KMS-11 (cell line): ENCODE measurements at regions not wholly inside any gene's neighbourhood (a gene's known extent, or its start where the extent isn't known, plus 50 kb on each side); places are given as distances from the start of the nearest gene placed in this dataset.

Source experiments
- H2AFZ ChIP-seq: fragments of 200-600 bp; sonication (generic); 2 replicates; pipeline ENCODE4 v1.6.1; 2016; ENCODE audit warnings: antibody characterized with exemption, mixed run types, low read depth
- H3K27ac ChIP-seq: fragments of 200-600 bp; sonication (generic); 2 replicates; pipeline ENCODE4 v1.6.1; 2016; ENCODE audit warnings: mild to moderate bottlenecking, mixed run types
- H3K27me3 ChIP-seq: fragments of 200-600 bp; sonication (generic); 2 replicates; pipeline ENCODE4 v1.6.1; 2017; ENCODE audit warnings: mild to moderate bottlenecking, low read depth, mixed run types, moderate library complexity; ENCODE audit not compliant: insufficient read depth
- H3K36me3 ChIP-seq: fragments of 200-600 bp; sonication (generic); 2 replicates; pipeline ENCODE4 v1.6.1; 2017; ENCODE audit warnings: mild to moderate bottlenecking, mixed run types; ENCODE audit not compliant: insufficient read depth
- H3K4me1 ChIP-seq: fragments of 200-600 bp; sonication (generic); 2 replicates; pipeline ENCODE4 v1.6.1; 2016; ENCODE audit warnings: mild to moderate bottlenecking, low read depth, mixed run types; ENCODE audit not compliant: poor library complexity, severe bottlenecking
- H3K4me2 ChIP-seq: fragments of 200-600 bp; sonication (generic); 2 replicates; pipeline ENCODE4 v1.7.0; 2016; ENCODE audit warnings: mild to moderate bottlenecking, mixed run types
- H3K4me3 ChIP-seq: fragments of 200-600 bp; sonication (generic); IDR thresholded peaks from 2 replicates; pipeline ENCODE4 v1.6.1; 2017; ENCODE audit warnings: low read depth, low read length, mixed read lengths; ENCODE audit not compliant: insufficient read depth
- H3K79me2 ChIP-seq: fragments of 200-600 bp; sonication (generic); 2 replicates; pipeline ENCODE4 v1.6.1; 2016; ENCODE audit warnings: low read depth, mixed run types; ENCODE audit not compliant: insufficient read depth
- H3K9ac ChIP-seq: fragments of 200-600 bp; sonication (generic); 2 replicates; pipeline ENCODE4 v1.6.1; 2016; ENCODE audit warnings: mild to moderate bottlenecking, mixed run types
- H4K20me1 ChIP-seq: fragments of 200-600 bp; sonication (generic); 2 replicates; pipeline ENCODE4 v1.6.1; 2016; ENCODE audit warnings: mild to moderate bottlenecking, mixed run types; ENCODE audit not compliant: insufficient read depth
- TF ChIP-seq, protein P1 (sequence below): fragments of 200-600 bp; sonication (generic); conservative IDR thresholded peaks from 2 replicates; pipeline ENCODE4 v1.6.1; 2017; ENCODE audit warnings: low read depth, mild to moderate bottlenecking, antibody characterized with exemption, low read length, moderate library complexity, mixed read lengths

DNA sequence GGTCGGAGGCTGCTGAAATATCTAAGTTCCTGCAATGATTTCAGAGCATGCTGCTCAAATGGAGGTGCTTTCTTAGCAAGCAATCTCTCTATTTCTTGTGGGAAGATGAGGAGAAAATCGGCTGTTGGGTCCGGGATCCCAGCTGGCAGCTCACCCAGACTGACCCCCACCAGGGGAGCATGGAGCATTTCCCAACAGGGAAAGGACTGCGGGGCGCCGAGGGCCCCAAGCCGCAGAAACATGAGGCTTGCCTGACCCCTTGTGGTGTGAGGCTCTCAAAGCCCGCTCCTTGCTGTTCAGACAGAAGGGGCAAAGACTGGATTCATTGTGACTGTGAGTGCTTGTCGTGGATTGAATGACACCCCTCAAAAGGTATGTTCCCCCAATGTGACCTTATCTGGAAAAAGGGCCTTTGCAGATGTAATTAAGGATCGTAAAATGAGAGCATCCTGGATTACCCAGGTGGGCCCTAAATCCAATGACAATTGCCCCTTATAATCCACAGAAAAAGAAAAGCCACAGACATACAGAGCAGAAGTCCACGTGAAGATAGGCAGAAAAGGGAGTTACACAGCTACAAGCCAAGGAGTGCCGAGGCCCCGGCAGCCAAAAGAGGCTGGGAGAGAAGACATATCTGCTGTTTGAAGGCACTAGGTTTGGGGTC is 116.3 kb upstream of the VASH1 start:
- H4K20me1 ChIP-seq = no peaks in the 10 kb centered on the region
- H2AFZ ChIP-seq = no peak overlapping the region; the same call in 1 of the 2 replicates
- H3K79me2 ChIP-seq = no peaks in the 10 kb centered on the region
- H3K4me1 ChIP-seq = no peaks in the 10 kb centered on the region
- no peak overlapping the region for H3K4me3 ChIP-seq
- no peak overlapping the region for H3K27ac ChIP-seq
- no peaks in the 10 kb centered on the region for H3K27me3 ChIP-seq
- H3K36me3 ChIP-seq = no peaks in the 10 kb centered on the region
- TF ChIP-seq, protein P1, sequence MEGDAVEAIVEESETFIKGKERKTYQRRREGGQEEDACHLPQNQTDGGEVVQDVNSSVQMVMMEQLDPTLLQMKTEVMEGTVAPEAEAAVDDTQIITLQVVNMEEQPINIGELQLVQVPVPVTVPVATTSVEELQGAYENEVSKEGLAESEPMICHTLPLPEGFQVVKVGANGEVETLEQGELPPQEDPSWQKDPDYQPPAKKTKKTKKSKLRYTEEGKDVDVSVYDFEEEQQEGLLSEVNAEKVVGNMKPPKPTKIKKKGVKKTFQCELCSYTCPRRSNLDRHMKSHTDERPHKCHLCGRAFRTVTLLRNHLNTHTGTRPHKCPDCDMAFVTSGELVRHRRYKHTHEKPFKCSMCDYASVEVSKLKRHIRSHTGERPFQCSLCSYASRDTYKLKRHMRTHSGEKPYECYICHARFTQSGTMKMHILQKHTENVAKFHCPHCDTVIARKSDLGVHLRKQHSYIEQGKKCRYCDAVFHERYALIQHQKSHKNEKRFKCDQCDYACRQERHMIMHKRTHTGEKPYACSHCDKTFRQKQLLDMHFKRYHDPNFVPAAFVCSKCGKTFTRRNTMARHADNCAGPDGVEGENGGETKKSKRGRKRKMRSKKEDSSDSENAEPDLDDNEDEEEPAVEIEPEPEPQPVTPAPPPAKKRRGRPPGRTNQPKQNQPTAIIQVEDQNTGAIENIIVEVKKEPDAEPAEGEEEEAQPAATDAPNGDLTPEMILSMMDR = 0 out of 2 replicates have a peak, but pooled peaks have one; percentile 20
- H3K9ac ChIP-seq = no peak overlapping the region
- H3K4me2 ChIP-seq = no peak overlapping the region

DNA sequence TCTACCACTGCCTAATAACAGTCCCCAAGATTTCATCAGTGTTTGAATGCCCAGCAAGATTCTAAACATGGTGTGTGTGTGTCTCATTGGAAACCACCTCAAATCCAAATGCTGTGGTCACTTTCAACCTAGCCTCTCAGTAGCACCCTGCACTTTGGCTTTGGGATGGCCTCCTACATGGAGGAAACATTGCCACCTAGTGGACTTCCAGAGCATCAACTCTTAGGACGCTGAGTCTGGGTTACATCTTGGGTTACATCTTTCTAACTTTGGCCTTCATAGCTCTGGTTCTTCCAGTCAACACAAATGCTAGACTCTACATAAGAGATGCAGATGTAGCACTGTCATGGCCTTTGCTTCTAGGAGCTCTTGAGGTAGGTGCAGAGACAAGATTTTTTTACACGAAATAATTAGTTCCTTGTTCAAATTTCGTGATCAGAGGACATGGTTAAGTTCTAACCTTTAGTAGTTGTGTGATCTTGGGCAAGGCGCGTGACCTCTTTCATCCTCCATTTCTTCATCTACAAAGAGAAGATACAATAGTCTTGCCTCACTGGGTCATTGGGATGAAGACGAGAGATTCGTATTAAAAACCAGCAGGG is 113.5 kb upstream of the VASH1 start:
- Histone ChIP-seq H2AFZ (no peak overlapping the region), H3K4me3 (no peak overlapping the region), H3K4me1 (no peaks in the 10 kb centered on the region), H3K27ac (no peak overlapping the region), H3K9ac (no peak overlapping the region), H3K4me2 (no peak overlapping the region), H4K20me1 (no peaks in the 10 kb centered on the region), H3K36me3 (no peaks in the 10 kb centered on the region), H3K79me2 (no peaks in the 10 kb centered on the region), H3K27me3 (no peaks in the 10 kb centered on the region)
- TF ChIP-seq, protein P1 = peak; percentile 79

DNA sequence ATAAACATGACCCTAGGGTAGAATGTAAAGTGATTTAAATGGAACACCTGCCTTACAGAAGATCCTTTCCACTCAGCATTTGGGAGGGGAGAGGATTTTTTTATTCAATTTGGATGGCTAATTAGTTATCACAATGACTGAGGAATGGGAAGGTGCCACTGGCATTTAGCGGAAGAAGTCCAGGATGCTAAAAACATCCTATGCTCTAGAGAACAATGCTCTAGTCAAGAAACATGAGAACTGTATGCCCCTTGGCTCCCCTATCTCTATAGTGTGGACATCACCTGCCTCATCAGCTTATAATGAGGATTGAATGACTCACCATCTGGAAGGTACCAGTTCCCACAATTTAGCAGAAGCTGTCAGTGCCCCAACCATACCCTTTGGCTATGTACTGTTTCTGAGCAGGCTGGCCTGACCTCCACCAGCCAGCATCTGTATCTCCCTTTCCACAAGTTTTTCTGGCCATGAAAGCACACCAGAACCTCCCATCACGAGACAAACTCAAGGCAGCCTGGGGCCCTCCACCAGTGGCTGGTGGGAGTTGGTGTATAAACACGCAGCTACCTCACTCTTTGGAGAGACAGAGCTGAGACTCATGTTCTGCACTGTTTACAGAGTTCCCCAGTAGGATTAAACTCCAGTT is 109.7 kb upstream of the VASH1 start:
- H3K27ac ChIP-seq = no peak overlapping the region
- H3K27me3 ChIP-seq = no peaks in the 10 kb centered on the region
- TF ChIP-seq, protein P1 = no peak
- H3K4me3 ChIP-seq = no peak overlapping the region
- H3K79me2 ChIP-seq = no peaks in the 10 kb centered on the region
- no peaks in the 10 kb centered on the region for H3K4me1 ChIP-seq
- no peaks in the 10 kb centered on the region for H4K20me1 ChIP-seq
- no peak overlapping the region for H3K4me2 ChIP-seq
- H2AFZ ChIP-seq = no peak overlapping the region
- H3K36me3 ChIP-seq = no peaks in the 10 kb centered on the region
- H3K9ac ChIP-seq = no peak overlapping the region

DNA sequence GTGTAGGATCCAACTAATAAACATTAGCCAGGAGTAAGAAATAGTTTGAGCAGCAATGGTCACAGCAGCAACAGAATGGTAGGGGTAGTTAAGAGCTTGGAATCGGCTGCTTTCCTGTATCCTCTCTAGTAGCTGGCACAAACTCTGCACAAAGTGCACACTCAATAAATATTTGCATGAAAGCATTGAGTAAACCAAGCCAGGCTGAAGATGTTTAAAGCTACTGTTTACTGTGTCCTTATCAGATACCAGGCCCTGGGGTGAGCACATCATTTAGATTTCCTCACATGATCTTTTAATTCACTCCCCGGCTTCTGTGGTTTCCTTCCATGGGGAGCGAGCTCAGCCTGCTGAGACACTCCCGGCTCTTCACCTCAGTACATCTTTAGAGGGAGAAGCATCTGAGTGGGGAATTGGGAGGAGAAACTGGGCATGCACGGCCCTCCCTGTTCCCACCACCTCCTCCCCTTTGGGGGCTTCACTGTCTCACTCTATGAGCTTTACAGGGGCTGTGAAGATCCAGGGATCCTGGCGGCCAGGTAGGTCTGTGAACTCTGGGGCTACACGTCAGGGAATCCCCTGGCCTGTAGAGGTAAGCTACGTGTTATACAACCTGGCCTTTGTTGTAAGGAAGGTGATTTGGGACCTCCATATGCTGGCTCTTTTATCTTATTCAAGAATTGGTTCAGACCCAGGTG is 107.2 kb upstream of the VASH1 start:
- no peaks in the 10 kb centered on the region for H4K20me1 ChIP-seq
- no peaks in the 10 kb centered on the region for H3K36me3 ChIP-seq
- H3K79me2 ChIP-seq = no peaks in the 10 kb centered on the region
- H3K4me3 ChIP-seq = no peak overlapping the region
- H3K9ac ChIP-seq = no peak overlapping the region
- H3K27ac ChIP-seq = no peak overlapping the region
- H3K4me2 ChIP-seq = no peak overlapping the region
- TF ChIP-seq, protein P1 = no peak
- no peaks in the 10 kb centered on the region for H3K27me3 ChIP-seq
- no peak overlapping the region for H2AFZ ChIP-seq
- no peaks in the 10 kb centered on the region for H3K4me1 ChIP-seq
